ACC112 (cell line): ENCODE measurements at regions not wholly inside any gene's neighbourhood (a gene's known extent, or its start where the extent isn't known, plus 50 kb on each side); places are given as distances from the start of the nearest gene placed in this dataset.

ENCODE experiments used
- H2AFZ ChIP-seq: fragments of 200-600 bp; sonication (generic); one replicate; pipeline ENCODE4 v1.6.0; 2017; ENCODE audit warnings: antibody characterized with exemption, low read length; ENCODE audit not compliant: unreplicated experiment
- H3K27ac ChIP-seq: fragments of 200-600 bp; sonication (generic); 2 replicates; pipeline ENCODE4 v1.5.1; 2014; ENCODE audit warnings: low read depth, mild to moderate bottlenecking, antibody characterized with exemption, low read length, moderate library complexity
- H3K27me3 ChIP-seq: fragments of 200-600 bp; sonication (generic); 2 replicates; pipeline ENCODE4 v1.6.1; 2014; ENCODE audit warnings: mild to moderate bottlenecking, antibody characterized with exemption, low read length, moderate library complexity, mixed read lengths; ENCODE audit not compliant: insufficient read depth
- H3K36me3 ChIP-seq: fragments of 200-600 bp; sonication (generic); 2 replicates; pipeline ENCODE4 v1.6.1; 2016; ENCODE audit warnings: mild to moderate bottlenecking, antibody characterized with exemption, low read length, moderate library complexity, mixed read lengths; ENCODE audit not compliant: insufficient read depth
- H3K4me1 ChIP-seq: fragments of 200-600 bp; sonication (generic); one replicate; pipeline ENCODE4 v1.6.1; 2016; ENCODE audit warnings: low read length, mixed read lengths; ENCODE audit not compliant: insufficient read depth, unreplicated experiment, control insufficient read depth
- H3K4me3 ChIP-seq: fragments of 200-600 bp; sonication (generic); 2 replicates; pipeline ENCODE4 v1.5.1; 2014; ENCODE audit warnings: mild to moderate bottlenecking, low read depth, low read length
- H3K79me2 ChIP-seq: fragments of 200-600 bp; sonication (generic); one replicate; pipeline ENCODE4 v1.6.0; 2016; ENCODE audit warnings: low read length; ENCODE audit not compliant: control insufficient read depth, unreplicated experiment, insufficient read depth

GRCh38 chr3:23084367-23084766 lies 118.8 kb upstream of the UBE2E2 start:
- Histone ChIP-seq H3K4me3 (no peak overlapping the region), H3K4me1 (no peaks in the 10 kb centered on the region), H2AFZ (no peak overlapping the region), H3K27ac (no peak overlapping the region), H3K36me3 (no peaks in the 10 kb centered on the region), H3K79me2 (no peaks in the 10 kb centered on the region), H3K27me3 (no peaks in the 10 kb centered on the region)

- Histone ChIP-seq H3K27me3 (no peaks in the 10 kb centered on the region), H3K79me2 (no peaks in the 10 kb centered on the region), H3K27ac (no peak overlapping the region), H3K4me3 (no peak overlapping the region), H3K4me1 (no peaks in the 10 kb centered on the region), H2AFZ (no peak overlapping the region), H3K36me3 (no peaks in the 10 kb centered on the region)
Measured at GRCh38 chr3:23085261-23085660, 117.9 kb upstream of the UBE2E2 start.

- H3K27me3 ChIP-seq, result no peaks in the 10 kb centered on the region
- H3K4me3 ChIP-seq, result no peak overlapping the region
- H3K36me3 ChIP-seq, result no peaks in the 10 kb centered on the region
- H3K79me2 ChIP-seq, result no peaks in the 10 kb centered on the region
- no peak overlapping the region for H2AFZ ChIP-seq
- H3K4me1 ChIP-seq, result no peaks in the 10 kb centered on the region
- no peak overlapping the region for H3K27ac ChIP-seq
Measured at GRCh38 chr3:23086331-23086730, 116.8 kb upstream of the UBE2E2 start.

GRCh38 chr3:23086831-23087230 lies 116.3 kb upstream of the UBE2E2 start:
- H3K27me3 ChIP-seq, result no peaks in the 10 kb centered on the region
- H3K36me3 ChIP-seq, result no peaks in the 10 kb centered on the region
- no peaks in the 10 kb centered on the region for H3K79me2 ChIP-seq
- no peaks in the 10 kb centered on the region for H3K4me1 ChIP-seq
- no peak overlapping the region for H3K4me3 ChIP-seq
- no peak overlapping the region for H3K27ac ChIP-seq
- no peak overlapping the region for H2AFZ ChIP-seq

GRCh38 chr3:23094412-23094811 lies 108.7 kb upstream of the UBE2E2 start:
- Histone ChIP-seq H3K27me3 (no peaks in the 10 kb centered on the region), H3K79me2 (no peaks in the 10 kb centered on the region), H2AFZ (no peak overlapping the region), H3K36me3 (no peaks in the 10 kb centered on the region), H3K4me1 (peaks cover 15% of the 10 kb centered on the region), H3K27ac (no peak overlapping the region), H3K4me3 (no peak overlapping the region)

- H3K4me1 ChIP-seq, result peaks cover 17% of the 10 kb centered on the region
- H3K36me3 ChIP-seq, result no peaks in the 10 kb centered on the region
- H3K4me3 ChIP-seq, result no peak overlapping the region
- H2AFZ ChIP-seq, result no peak overlapping the region
- no peak overlapping the region for H3K27ac ChIP-seq
- no peaks in the 10 kb centered on the region for H3K79me2 ChIP-seq
- no peaks in the 10 kb centered on the region for H3K27me3 ChIP-seq
Measured at GRCh38 chr3:23094890-23095462, 108.2 kb upstream of the UBE2E2 start.

GRCh38 chr3:23096041-23096440 lies 107.1 kb upstream of the UBE2E2 start:
- Histone ChIP-seq H3K36me3 (no peaks in the 10 kb centered on the region), H2AFZ (peak overlapping the region; percentile 38), H3K4me1 (peaks cover 17% of the 10 kb centered on the region), H3K27ac (no peak overlapping the region), H3K4me3 (no peak overlapping the region), H3K79me2 (no peaks in the 10 kb centered on the region), H3K27me3 (no peaks in the 10 kb centered on the region)

GRCh38 chr3:23099021-23099420 lies 104.1 kb upstream of the UBE2E2 start:
- Histone ChIP-seq H3K27ac (no peak overlapping the region), H3K4me3 (no peak overlapping the region), H3K4me1 (peaks cover 17% of the 10 kb centered on the region), H3K27me3 (no peaks in the 10 kb centered on the region), H3K79me2 (no peaks in the 10 kb centered on the region), H3K36me3 (no peaks in the 10 kb centered on the region), H2AFZ (no peak overlapping the region)

GRCh38 chr3:23099677-23100076 lies 103.5 kb upstream of the UBE2E2 start:
- Histone ChIP-seq H3K27me3 (no peaks in the 10 kb centered on the region), H3K79me2 (no peaks in the 10 kb centered on the region), H3K4me1 (peaks cover 17% of the 10 kb centered on the region), H3K36me3 (no peaks in the 10 kb centered on the region), H3K27ac (no peak overlapping the region), H3K4me3 (no peak overlapping the region), H2AFZ (no peak overlapping the region)

- H3K27ac ChIP-seq, result no peak overlapping the region
- H3K4me3 ChIP-seq, result no peak overlapping the region
- H3K36me3 ChIP-seq, result no peaks in the 10 kb centered on the region
- no peak overlapping the region for H2AFZ ChIP-seq
- peaks cover 17% of the 10 kb centered on the region for H3K4me1 ChIP-seq
- H3K79me2 ChIP-seq, result no peaks in the 10 kb centered on the region
- H3K27me3 ChIP-seq, result no peaks in the 10 kb centered on the region
Measured at GRCh38 chr3:23100106-23100505, 103.0 kb upstream of the UBE2E2 start.

- Histone ChIP-seq H2AFZ (no peak overlapping the region), H3K79me2 (no peaks in the 10 kb centered on the region), H3K4me1 (peaks cover 8% of the 10 kb centered on the region), H3K4me3 (no peak overlapping the region), H3K36me3 (no peaks in the 10 kb centered on the region), H3K27ac (no peak overlapping the region), H3K27me3 (no peaks in the 10 kb centered on the region)
Measured at GRCh38 chr3:23103764-23104163, 99.4 kb upstream of the UBE2E2 start.
